ENCODE measurements at regions not wholly inside any gene's neighbourhood (a gene's known extent, or its start where the extent isn't known, plus 50 kb on each side); places are given as distances from the start of the nearest gene placed in this dataset.

DNA sequence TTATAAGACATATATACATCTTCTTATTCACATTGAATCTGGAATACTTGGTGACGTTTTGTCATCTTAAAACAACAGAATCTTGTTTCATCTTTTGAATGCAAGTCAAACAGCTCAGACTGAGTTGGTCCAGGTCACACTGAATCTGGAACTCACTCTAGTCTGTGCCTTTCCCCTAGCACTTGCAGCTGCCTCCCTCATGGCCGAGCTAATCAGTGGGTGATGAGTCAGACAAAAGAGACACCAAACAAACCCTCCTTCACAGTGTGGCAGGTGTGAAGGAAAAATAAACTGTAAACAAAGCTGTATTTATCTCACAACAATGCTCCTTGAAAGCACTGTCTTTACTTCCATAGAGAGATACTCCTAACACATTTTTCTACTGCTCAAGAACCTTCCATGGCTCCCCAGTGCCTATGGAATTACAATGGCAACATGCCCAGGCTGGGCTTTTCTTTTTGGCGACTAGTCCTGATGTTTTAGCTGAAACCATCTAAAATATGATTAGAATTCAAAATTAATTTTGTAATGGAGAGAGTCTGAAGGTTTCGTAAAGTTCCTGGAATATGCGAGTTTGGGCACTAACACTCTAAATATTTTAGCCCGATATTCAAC is 140.0 kb downstream of the ZNF365 start:
- Histone ChIP-seq H3K27me3 (no peaks in the 10 kb centered on the region), H3K27ac (no peak overlapping the region), H3K9me3 (no peaks in the 10 kb centered on the region), H3K4me3 (no peak overlapping the region), H3K36me3 (no peaks in the 10 kb centered on the region), H3K4me1 (no peaks in the 10 kb centered on the region)
- no peak for ATAC-seq
- TF ChIP-seq, protein P1, sequence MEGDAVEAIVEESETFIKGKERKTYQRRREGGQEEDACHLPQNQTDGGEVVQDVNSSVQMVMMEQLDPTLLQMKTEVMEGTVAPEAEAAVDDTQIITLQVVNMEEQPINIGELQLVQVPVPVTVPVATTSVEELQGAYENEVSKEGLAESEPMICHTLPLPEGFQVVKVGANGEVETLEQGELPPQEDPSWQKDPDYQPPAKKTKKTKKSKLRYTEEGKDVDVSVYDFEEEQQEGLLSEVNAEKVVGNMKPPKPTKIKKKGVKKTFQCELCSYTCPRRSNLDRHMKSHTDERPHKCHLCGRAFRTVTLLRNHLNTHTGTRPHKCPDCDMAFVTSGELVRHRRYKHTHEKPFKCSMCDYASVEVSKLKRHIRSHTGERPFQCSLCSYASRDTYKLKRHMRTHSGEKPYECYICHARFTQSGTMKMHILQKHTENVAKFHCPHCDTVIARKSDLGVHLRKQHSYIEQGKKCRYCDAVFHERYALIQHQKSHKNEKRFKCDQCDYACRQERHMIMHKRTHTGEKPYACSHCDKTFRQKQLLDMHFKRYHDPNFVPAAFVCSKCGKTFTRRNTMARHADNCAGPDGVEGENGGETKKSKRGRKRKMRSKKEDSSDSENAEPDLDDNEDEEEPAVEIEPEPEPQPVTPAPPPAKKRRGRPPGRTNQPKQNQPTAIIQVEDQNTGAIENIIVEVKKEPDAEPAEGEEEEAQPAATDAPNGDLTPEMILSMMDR (IDR thresholded peaks at IDR 0.05 in 4 of 5, conservative IDR thresholded peaks at IDR 0.05 in 1 of 5): no peak
- TF ChIP-seq POLR2A (IDR thresholded peaks at IDR 0.05): no peak
- in situ Hi-C loops (cut with MboI; ENCODE audit: low sequenced_read_pairs in 4 of 4): no loop called here
- intact Hi-C loops (cut with DNase I; ENCODE audit: low total_unique reads): no loop called here
- no peak for DNase-seq

DNA sequence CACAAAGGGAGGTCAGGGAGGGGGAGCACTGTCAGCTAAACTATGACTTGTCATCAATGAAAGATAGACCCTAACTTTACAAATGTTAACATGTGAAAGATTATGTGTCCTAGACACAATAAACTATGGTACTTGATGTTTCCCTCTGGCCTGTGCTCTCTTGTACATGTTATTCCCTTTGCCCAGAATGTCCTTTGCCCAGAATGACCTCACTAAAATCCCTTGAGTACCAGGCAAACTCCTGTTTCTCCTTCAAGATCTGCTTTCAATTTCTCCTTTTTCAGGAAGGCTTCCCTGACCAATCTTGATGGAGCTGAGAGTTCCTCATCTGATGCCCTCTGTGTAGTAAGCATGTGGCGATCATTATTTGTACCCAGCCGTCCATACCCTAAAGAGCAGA is 143.1 kb downstream of the ZNF365 start:
- no peaks in the 10 kb centered on the region for H3K9me3 ChIP-seq
- intact Hi-C loops (cut with DNase I; ENCODE audit: low total_unique reads): no loop called here
- H3K4me3 ChIP-seq: no peak overlapping the region
- TF ChIP-seq, protein P1 (IDR thresholded peaks at IDR 0.05 in 4 of 5, conservative IDR thresholded peaks at IDR 0.05 in 1 of 5): no peak
- TF ChIP-seq POLR2A (IDR thresholded peaks at IDR 0.05): no peak
- in situ Hi-C loops (cut with MboI; ENCODE audit: low sequenced_read_pairs in 4 of 4): no loop called here
- no peaks in the 10 kb centered on the region for H3K4me1 ChIP-seq
- H3K27ac ChIP-seq: no peak overlapping the region
- H3K36me3 ChIP-seq: no peaks in the 10 kb centered on the region
- ATAC-seq (no peak), DNase-seq (no peak)
- H3K27me3 ChIP-seq: no peaks in the 10 kb centered on the region

DNA sequence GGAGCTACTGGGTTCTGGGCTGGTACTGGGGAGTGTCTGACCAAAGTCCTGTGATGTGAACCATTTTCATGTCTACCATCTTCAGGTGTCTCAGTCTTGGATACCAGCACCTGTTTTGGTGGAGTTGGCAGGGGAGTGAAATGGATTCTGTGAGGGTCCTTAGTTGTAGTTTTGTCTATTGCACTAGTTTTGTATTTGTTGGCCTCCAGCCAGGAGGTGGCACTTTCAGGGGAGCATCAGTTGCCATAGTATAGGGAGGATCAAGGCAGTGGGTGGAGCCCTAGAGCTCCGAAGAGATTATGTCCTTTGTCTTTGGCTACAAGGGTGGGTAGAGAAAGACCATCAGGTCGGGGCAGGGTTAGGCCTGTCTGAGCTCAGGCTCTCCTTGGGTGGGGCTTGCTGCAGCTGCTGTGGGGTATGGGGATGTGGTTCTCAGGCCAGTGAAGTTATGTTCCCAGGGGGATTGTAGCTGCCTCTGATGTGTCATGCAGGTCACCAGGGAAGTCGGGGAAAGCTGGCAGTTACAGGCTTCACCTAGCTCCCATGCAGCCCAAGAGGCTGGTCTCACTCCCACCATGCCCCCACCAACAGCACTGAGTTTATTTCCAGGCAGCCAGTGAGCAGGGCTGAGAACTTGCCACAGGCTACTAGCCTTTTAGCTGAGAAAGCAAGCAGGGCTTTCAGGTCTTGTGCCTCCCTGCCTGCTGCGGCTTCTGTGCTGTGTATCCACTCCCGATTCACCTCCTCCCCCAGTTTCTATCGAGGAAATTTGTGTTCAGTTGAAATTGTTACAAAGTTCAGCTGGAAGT is 153.1 kb downstream of the ZNF365 start:
- Histone ChIP-seq H3K27me3 (no peaks in the 10 kb centered on the region), H3K27ac (no peak overlapping the region), H3K4me3 (no peak overlapping the region), H3K36me3 (no peaks in the 10 kb centered on the region), H3K4me1 (no peaks in the 10 kb centered on the region), H3K9me3 (no peaks in the 10 kb centered on the region)
- TF ChIP-seq POLR2A (IDR thresholded peaks at IDR 0.05): no peak
- TF ChIP-seq, protein P1 (IDR thresholded peaks at IDR 0.05 in 4 of 5, conservative IDR thresholded peaks at IDR 0.05 in 1 of 5): no peak
- intact Hi-C loops (cut with DNase I; ENCODE audit: low total_unique reads) (no loop called here), in situ Hi-C loops (cut with MboI; ENCODE audit: low sequenced_read_pairs in 4 of 4) (no loop called here)
- ATAC-seq: no peak
- DNase-seq: no peak

DNA sequence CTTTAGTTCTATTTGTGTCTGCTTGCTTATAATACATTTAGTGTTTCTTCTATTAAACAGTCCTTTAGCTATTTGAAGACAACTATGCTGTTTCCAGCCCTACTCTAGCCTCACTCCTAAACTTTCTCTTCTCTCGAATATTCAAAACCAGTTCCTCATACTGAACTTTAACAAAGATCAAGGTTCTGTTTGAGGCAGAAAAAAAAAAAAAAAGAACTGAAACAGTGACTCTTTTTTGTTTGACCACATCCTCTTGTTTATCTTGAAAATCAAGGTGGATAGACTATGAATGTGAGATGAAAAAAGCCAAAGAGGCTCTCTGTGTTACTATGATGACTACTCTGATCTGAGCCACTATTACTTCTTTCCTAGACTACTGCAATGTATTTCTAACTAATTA is 154.3 kb downstream of the ZNF365 start:
- DNase-seq (no peak), ATAC-seq (no peak)
- H3K9me3 ChIP-seq: no peaks in the 10 kb centered on the region
- no peaks in the 10 kb centered on the region for H3K27me3 ChIP-seq
- intact Hi-C loops (cut with DNase I; ENCODE audit: low total_unique reads) (no loop called here), in situ Hi-C loops (cut with MboI; ENCODE audit: low sequenced_read_pairs in 4 of 4) (no loop called here)
- no peak overlapping the region for H3K4me3 ChIP-seq
- H3K36me3 ChIP-seq: no peaks in the 10 kb centered on the region
- no peak overlapping the region for H3K27ac ChIP-seq
- H3K4me1 ChIP-seq: no peaks in the 10 kb centered on the region
- TF ChIP-seq, protein P1 (IDR thresholded peaks at IDR 0.05 in 4 of 5, conservative IDR thresholded peaks at IDR 0.05 in 1 of 5): no peak
- TF ChIP-seq POLR2A (IDR thresholded peaks at IDR 0.05): no peak

Measured in gastrocnemius medialis (tissue), 4 donors.